NCI-H1694 (cell line): ENCODE measurements at regions not wholly inside any gene's neighbourhood (a gene's known extent, or its start where the extent isn't known, plus 50 kb on each side); places are given as distances from the start of the nearest gene placed in this dataset.

Experiments
- DNase-seq: peaks from one replicate; lab custom pipeline; 2025; lab: John Stamatoyannopoulos, UW

DNA sequence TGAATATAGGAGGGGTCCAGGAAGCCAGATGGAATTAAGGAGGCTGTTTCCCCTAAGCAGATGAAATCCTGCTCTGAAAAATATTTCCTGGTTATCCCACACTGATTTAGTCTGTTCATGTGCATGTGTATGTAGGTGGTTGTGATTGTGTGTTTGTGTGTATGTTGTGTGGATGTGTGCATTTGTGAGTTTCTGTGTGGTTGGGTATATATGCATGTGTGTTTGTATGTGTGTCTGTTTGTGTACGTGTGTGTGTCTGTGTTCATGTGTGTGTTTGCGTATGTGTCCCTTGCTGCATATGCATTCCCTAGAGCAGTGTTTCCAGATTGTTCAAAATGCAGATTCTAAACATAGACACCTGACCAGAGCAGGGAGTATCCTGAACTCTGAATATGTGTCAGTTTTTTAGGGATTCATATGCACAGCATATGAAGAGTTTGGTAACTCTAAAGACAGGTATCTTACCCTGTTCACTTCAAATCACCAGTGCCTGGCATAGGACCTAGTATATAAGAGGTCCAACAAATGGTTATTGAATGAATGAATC is 239.8 kb downstream of the MAFB start:
- DNase-seq: no peak

GRCh38 chr20:40446888-40447287 is 242.1 kb downstream of the MAFB start:
- DNase-seq: no peak

GRCh38 chr20:40444516-40444915 is 244.5 kb downstream of the MAFB start:
- no peak for DNase-seq

GRCh38 chr20:40443753-40444152 is 245.3 kb downstream of the MAFB start:
- no peak for DNase-seq

GRCh38 chr20:40442181-40442963 is 246.7 kb downstream of the MAFB start:
- no peak for DNase-seq

GRCh38 chr20:40441771-40442170 is 247.3 kb downstream of the MAFB start:
- no peak for DNase-seq

DNA sequence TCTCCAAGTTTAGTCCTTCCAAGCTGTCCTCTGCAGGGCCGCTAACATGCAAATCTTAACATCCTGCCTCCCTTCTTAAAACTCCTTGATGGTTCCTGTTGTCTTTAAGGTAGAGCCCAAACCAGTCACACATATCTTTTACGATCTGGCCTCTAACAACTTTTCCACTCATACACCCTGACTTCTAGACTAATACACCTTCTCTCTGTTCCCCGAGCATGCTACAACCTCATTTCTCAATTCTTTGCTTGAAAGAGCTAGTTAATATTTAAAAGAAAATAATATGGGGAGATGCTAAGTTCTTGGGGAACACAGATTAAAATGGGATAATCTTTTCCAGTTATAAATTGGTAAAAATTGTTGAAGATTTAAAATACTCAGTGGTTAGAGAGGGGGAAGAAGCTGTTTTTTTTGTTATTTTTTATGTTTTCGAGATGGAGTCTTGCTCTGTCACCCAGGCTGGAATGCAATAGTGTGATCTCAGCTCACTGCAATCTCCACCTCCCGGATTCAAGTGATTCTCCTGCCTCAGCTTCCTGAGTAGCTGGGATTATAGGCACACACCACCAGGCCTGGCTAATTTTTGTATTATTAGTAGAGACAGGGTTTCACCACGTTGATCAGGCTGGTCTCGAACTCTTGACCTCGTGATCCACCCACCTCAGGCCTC is 250.7 kb downstream of the MAFB start:
- no peak for DNase-seq

DNA sequence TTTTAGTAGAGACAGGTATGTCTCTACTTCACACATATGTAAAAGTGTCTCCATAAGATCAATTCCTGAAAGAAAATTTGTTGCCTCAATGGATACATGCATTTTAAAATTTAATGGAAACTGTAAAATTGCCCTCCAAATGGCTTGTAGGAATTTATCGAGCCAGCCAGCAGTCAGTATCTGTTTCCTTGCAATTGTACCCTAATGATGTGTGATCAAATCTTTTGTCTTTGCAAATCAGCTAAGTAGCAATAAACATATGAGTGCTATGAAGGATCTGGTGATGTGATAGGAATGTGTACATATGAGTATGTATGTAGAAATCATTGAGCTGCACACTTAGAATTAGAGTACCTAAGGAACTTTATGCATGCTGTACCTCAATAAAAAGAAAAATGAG is 253.0 kb downstream of the MAFB start:
- no peak for DNase-seq

DNA sequence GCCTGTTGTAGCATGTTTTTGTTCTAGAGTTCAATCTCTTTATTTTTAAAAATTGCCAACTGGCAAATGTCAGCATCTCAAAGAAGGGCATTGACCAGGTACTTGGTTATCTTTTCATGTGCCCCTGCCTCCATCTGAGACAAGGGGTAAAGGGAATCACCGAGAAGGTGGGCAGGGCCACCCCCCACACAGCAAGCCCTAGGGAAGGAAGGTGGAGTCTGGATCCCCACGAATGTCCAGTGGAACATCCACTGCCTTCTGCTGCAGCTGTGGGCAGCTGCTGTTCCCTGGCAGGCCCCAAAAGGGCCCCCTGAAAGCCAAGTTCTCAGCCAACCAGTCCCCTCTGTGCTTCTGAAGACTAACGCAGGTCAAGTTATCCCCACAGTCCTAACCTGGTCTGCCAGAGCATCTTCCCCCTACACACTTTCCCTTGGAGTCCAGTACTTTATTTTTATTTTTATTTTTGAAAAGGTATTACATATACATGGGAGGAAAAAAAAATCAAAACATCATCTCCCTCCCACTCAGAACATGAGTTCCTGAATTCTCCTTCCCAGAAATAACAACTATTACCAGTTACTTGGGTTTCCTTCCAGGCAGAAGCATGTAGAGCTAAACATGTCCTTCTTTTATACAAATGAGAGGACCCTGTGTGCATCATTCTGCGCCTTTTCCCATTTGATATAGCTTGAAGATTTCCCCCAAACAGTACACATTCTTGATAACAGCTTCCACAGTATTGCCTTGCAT is 253.7 kb downstream of the MAFB start:
- DNase-seq: no peak

GRCh38 chr20:40434122-40434521 is 254.9 kb downstream of the MAFB start:
- no peak for DNase-seq

DNA sequence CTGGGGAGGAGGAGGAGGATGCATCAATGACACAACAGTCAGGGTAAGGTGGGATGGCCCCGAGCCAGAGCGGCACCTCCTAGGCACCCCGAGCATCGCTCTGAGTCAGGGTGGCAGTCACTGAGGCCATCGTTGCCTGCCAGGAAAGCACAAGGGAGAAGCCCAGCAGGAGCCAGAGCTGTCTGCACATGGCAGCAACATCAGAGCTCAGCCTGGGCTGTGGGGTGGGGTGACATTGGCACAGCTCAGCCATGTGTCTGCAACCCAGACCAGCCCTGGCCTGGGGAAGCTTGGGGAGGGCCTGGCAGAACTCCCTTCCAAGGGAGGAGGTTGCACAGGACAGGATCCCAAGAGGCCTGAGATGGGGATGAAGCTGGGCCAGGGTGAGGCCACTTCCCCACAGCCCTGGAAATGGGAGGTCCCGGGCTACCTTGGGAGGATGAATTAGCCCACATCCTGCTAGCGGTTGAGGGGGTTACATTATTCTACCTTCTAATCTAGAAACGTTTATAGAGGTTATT is 255.6 kb downstream of the MAFB start:
- DNase-seq: no peak

GRCh38 chr20:40431611-40432010 is 257.4 kb downstream of the MAFB start:
- no peak for DNase-seq

- DNase-seq: no peak
Observed at GRCh38 chr20:40431112-40431511, 257.9 kb downstream of the MAFB start.

- no peak for DNase-seq
Observed at GRCh38 chr20:40427026-40427425, 262.0 kb downstream of the MAFB start.

- DNase-seq: no peak
Observed at GRCh38 chr20:40424695-40425094, 264.3 kb downstream of the MAFB start.

DNA sequence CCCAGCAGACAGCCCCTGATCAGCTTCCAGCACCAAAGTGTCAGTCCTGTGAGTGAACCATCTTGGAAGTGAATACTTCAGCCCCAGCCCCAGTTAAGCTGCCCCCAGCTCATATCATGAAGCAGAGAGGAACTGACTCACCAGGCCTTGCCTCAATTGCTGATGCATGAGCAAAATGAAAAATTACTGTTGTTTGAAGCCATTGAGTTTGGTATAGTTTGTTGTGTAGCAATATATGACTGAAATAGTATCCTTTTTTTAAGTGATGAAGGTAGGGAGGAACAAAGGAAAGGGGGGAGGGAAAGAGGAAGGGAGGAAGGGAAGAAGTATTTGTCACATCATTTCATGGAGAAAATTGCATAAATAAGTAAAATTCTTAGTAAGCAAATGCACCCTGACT is 266.4 kb downstream of the MAFB start:
- no peak for DNase-seq

DNA sequence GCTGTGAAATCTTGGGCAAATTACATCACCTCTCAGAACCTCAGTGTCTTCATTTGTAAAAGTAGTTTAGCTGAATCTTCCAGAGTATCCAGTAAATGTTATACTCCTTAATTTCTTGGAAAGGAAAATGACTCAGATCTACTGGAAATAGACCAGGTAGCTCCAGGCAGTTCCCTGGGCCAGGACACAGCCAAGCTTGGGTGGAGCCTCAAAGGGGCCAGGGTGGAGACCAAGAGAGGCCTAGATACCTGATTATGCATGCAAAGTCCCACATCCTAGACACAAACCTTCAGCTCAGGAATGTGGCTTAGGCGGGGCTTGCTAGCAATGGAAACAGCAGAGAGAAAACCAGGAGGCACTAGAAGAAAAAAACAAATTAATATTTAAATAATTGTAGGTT is 272.8 kb downstream of the MAFB start:
- DNase-seq: no peak

DNA sequence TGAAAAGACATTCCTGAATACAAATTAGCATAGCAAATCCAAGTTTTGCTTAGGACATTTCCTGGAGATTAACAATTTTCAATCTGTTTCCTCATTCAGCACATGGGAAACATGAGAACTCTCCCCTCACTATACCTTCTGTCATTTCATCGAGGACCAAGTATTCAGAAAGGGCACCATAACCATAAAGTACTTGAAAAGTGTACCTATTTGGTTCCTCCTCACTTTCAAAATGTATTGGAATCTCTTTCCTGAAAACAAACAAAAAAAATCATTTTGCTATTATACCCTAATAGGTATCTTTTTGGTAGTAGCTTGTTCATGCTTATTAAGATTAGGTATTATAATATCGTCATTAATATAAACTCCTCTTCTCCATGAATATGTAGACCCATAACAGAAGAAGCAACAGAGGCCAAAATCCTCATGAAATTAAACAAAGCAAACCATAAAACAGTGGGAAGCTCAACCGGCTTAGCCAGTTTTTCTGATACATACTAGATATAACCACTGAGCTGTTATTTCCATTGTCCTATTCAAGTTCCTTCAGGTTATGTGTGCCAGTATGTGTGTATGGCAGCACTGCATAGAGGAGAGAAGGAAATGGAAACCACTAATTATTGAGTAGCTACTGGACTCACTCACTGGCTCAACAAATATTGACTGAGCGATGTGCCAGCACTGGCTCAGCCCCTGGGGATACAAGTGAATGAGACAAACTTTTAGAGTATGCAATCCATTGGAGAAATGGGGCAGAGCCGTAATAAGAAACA is 274.0 kb downstream of the MAFB start:
- DNase-seq: no peak

GRCh38 chr20:40410028-40410427 is 279.0 kb downstream of the MAFB start:
- DNase-seq: no peak

GRCh38 chr20:40397467-40397866 is 291.6 kb downstream of the MAFB start:
- no peak for DNase-seq

DNA sequence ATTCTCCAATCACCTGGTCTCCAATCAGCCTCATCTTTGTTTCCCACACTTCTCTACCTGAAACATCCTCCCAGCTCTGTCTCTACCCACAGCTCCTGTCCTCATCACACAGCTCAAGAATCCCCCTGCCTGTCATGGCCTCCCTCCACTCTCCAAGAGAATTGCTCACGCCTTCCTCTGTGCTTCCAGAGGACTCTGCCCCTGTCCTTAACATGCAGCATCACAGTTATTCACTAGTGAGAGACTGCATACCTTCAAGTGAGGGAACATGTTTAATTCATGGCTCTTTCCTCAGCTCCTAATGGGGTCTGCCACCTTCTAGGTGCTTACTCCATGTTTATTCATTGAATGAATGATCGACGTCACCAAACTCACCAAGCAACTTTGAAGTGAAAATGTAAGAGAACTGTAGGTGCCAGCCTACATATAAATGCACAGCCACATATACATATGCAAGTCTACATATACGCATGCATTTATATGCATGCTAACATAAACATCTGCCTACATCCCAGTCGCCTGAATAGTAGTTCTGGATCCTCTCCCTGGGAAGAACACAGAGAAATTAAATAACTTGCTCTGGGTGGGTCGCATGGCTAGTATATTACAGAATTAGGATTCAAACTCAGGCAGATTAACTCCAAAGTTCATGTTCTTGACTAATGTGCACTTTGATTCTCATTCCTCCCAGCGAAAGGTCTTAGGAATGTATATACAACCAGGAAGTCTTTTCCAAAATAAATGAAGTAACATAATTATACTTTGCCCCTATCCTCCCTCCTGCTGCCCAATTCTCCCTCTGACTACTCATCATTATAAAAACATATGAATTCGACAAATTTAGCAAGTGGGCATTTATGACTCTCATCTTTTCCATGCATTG is 295.6 kb downstream of the MAFB start:
- no peak for DNase-seq
